Stimulated activated CD8-positive, alpha-beta memory T cell treated with anti-CD3 and anti-CD28 coated beads, Interleukin-7, amount 100 ng/mL, for 48 hours (primary cell): ENCODE measurements at regions not wholly inside any gene's neighbourhood (a gene's known extent, or its start where the extent isn't known, plus 50 kb on each side); places are given as distances from the start of the nearest gene placed in this dataset.
"Not testable (repeated sequence)": the region's sequence is repeated elsewhere in the genome, so short reads cannot be mapped to it uniquely, and the experiment has no call there.

Experiments
- DNase-seq, 2 donors: peaks; one replicate each; pipeline ENCODE4 v3.0.0-alpha.2; 2020; ENCODE audit warnings: low read depth in 1 of 2; ENCODE audit errors: extremely low read depth in 1 of 2

GRCh38 chr5:124871303-124871702, 124.9 kb upstream of the ZNF608 start:
- no peak for DNase-seq

- no peak for DNase-seq
These were observed 125.6 kb upstream of the ZNF608 start for GRCh38 chr5:124872086-124872485.

GRCh38 chr5:124872615-124873014, 126.2 kb upstream of the ZNF608 start:
- no peak for DNase-seq

GRCh38 chr5:124873188-124873587, 126.7 kb upstream of the ZNF608 start:
- no peak for DNase-seq

GRCh38 chr5:124873713-124874112, 127.3 kb upstream of the ZNF608 start:
- DNase-seq, result no peak

- DNase-seq, result no peak
These were observed 130.1 kb upstream of the ZNF608 start for GRCh38 chr5:124876566-124876965.

GRCh38 chr5:124876983-124877382, 130.5 kb upstream of the ZNF608 start:
- DNase-seq, result no peak

- no peak for DNase-seq
These were observed 131.2 kb upstream of the ZNF608 start for GRCh38 chr5:124877501-124878146.

- no peak for DNase-seq
These were observed 132.3 kb upstream of the ZNF608 start for GRCh38 chr5:124878583-124879342.

GRCh38 chr5:124880903-124881697, 134.7 kb upstream of the ZNF608 start:
- DNase-seq, result no peak

- no peak for DNase-seq
These were observed 137.2 kb upstream of the ZNF608 start for GRCh38 chr5:124883681-124884080.

GRCh38 chr5:124884114-124884513, 137.7 kb upstream of the ZNF608 start:
- no peak for DNase-seq

GRCh38 chr5:124885490-124885889, 139.1 kb upstream of the ZNF608 start:
- no peak for DNase-seq

GRCh38 chr5:124887223-124887622, 140.8 kb upstream of the ZNF608 start:
- DNase-seq, result no peak

GRCh38 chr5:124888050-124888506, 141.6 kb upstream of the ZNF608 start:
- no peak for DNase-seq

- no peak for DNase-seq
These were observed 142.4 kb upstream of the ZNF608 start for GRCh38 chr5:124888622-124889485.

GRCh38 chr5:124889486-124889825, 143.0 kb upstream of the ZNF608 start:
- no peak for DNase-seq

GRCh38 chr5:124889850-124890249, 143.4 kb upstream of the ZNF608 start:
- DNase-seq, result no peak

GRCh38 chr5:124890442-124890841, 144.0 kb upstream of the ZNF608 start:
- DNase-seq, result not testable (repeated sequence)

GRCh38 chr5:124891179-124891578, 144.7 kb upstream of the ZNF608 start:
- no peak for DNase-seq
